BJ (cell line): ENCODE measurements at regions not wholly inside any gene's neighbourhood (a gene's known extent, or its start where the extent isn't known, plus 50 kb on each side); places are given as distances from the start of the nearest gene placed in this dataset.

Experiments used
- CTCF ChIA-PET: fragments of 350-600 bp; formaldehyde crosslinking; extraction: SDS; loops from one replicate; lab custom pipeline; 2021; ENCODE audit warnings: antibody characterized with exemption, inconsistent platforms; lab: Yijun Ruan, JAX
- POLR2A ChIA-PET: fragments of 300-600 bp; sonication (Branson Sonifier 250); formaldehyde crosslinking; extraction: SDS; loops from one replicate; lab custom pipeline; 2021; ENCODE audit warnings: antibody characterized with exemption; lab: Charles Lee
- DNase-seq: peaks from one replicate; pipeline ENCODE4 v3.0.0-alpha.2; 2011; ENCODE audit warnings: low read depth
- H3K27me3 ChIP-seq: 2 replicates; pipeline ENCODE4 v1.6.0; 2011; ENCODE audit warnings: low read length; ENCODE audit not compliant: control insufficient read depth, insufficient read depth
- H3K36me3 ChIP-seq: 2 replicates; pipeline ENCODE4 v1.5.1; 2011; ENCODE audit warnings: low read length; ENCODE audit not compliant: control insufficient read depth, insufficient read depth
- H3K4me3 ChIP-seq: 2 replicates; pipeline ENCODE4 v1.5.1; 2011; ENCODE audit warnings: low read depth, mild to moderate bottlenecking, control low read depth, low read length
- CTCF ChIP-seq: IDR thresholded peaks from 2 replicates; pipeline ENCODE4 v1.5.1; 2011; ENCODE audit warnings: low read depth, mild to moderate bottlenecking, control low read depth, inconsistent platforms, low read length, moderate library complexity; ENCODE audit not compliant: insufficient read depth

DNA sequence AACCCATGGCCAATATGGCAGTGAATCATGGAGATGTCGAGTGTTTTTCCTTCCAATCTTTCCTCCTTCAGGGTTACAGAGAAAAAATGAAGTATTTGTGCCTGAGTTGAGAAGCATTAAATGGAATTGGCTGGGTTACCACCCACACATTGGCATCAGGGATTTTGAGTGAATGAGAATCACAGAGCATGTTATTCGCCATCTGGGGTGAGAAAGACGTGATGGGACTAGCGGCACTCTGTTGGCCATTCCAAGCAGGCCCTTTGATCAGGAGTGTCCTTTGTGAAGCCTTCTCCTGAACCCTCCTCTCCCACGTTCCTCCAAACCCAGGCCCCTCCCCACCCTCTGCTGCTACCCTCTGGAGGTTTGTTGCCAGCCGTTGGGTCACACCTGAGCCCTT, 84.2 kb upstream of the PCDH8 start:
- Histone ChIP-seq H3K36me3 (no peaks in the 10 kb centered on the region), H3K27me3 (no peaks in the 10 kb centered on the region), H3K4me3 (no peak overlapping the region)
- ChIA-PET POLR2A (no interaction called here), CTCF (no interaction called here)
- no peak for DNase-seq
- TF ChIP-seq CTCF: no peak

DNA sequence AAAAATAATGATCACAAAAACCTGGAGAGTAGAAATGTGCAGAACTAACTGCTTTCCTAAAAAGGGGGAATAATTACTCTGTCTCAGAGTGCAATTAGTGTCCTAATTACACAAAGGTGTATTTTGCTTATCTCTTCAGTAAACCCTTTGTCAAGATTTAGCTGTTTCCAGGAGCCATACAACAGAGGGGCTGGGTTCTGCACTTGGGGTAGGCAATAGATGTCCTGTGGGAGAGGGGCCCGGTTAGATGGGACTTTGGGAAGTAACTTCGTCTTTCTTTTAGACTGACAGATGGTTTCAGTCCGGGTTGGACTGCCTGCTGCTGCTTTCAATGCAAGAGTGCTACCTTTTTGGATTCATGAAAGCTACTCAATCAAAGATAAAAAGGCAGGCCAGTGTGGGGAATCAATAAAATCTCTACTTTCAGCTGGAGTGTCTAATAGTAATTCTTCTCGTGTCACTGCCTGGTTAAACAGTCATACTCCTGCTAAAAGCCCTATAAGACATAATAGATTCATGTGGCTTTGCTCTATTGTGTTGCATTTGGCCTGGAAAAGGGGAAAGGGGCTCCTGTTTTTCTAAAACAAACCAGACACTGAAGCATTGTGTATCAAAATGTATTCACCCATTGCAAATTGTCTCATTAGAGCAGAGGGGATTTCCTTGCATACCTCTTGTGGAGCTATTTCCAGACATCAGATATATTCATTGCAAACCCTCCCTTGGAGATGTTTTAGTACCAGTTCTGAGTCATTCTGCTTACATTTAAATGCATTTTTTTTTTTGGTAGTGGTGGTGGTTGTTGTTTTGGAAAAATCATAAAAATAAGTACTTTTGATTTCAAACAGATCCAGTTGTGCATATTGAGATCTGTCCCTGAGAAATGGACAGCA, 83.3 kb upstream of the PCDH8 start:
- DNase-seq: no peak
- H3K27me3 ChIP-seq: no peaks in the 10 kb centered on the region
- CTCF ChIA-PET: interaction anchor here (1.0 kb wide), 1 partner anchor 70 kb away, joined by 3 read pairs; no protein-coding TSS in a partner anchor
- no peak overlapping the region for H3K4me3 ChIP-seq
- TF ChIP-seq CTCF: no peak
- no peaks in the 10 kb centered on the region for H3K36me3 ChIP-seq
- POLR2A ChIA-PET: no interaction called here

- Histone ChIP-seq H3K27me3 (no peaks in the 10 kb centered on the region), H3K36me3 (no peaks in the 10 kb centered on the region), H3K4me3 (no peak overlapping the region)
- no peak for DNase-seq
- ChIA-PET CTCF (interaction anchor here (1.0 kb wide), 1 partner anchor 69 kb away, joined by 3 read pairs; no protein-coding TSS in a partner anchor), POLR2A (no interaction called here)
- no peak for TF ChIP-seq CTCF
These were observed 82.7 kb upstream of the PCDH8 start for GRCh38 chr13:52931131-52931530.

GRCh38 chr13:52929846-52930245, 81.4 kb upstream of the PCDH8 start:
- no peaks in the 10 kb centered on the region for H3K36me3 ChIP-seq
- ChIA-PET CTCF (no interaction called here), POLR2A (no interaction called here)
- no peak for TF ChIP-seq CTCF
- no peak overlapping the region for H3K4me3 ChIP-seq
- DNase-seq: no peak
- no peaks in the 10 kb centered on the region for H3K27me3 ChIP-seq

GRCh38 chr13:52926971-52927370, 78.5 kb upstream of the PCDH8 start:
- ChIA-PET CTCF (no interaction called here), POLR2A (no interaction called here)
- H3K4me3 ChIP-seq: no peak overlapping the region
- TF ChIP-seq CTCF: no peak
- H3K36me3 ChIP-seq: no peaks in the 10 kb centered on the region
- DNase-seq: no peak
- H3K27me3 ChIP-seq: no peaks in the 10 kb centered on the region
